PC-3 (cell line): ENCODE measurements at regions not wholly inside any gene's neighbourhood (a gene's known extent, or its start where the extent isn't known, plus 50 kb on each side); places are given as distances from the start of the nearest gene placed in this dataset.

Experiments used
- ATAC-seq: fragments of 200-7000 bp; cut with Tn5 transposase; 2 replicates; pipeline ENCODE4 v1.9.1; 2020; ENCODE audit warnings: mild to moderate bottlenecking, moderate library complexity
- BruUV-seq: library from RNA; stranded (reverse); fragments of 400-500 nt; replicated peaks from 2 replicates; lab custom pipeline; 2021; lab: Mats Ljungman, UMichigan
- CTCF ChIA-PET: fragments of 300-600 bp; sonication (Branson Sonifier 250); formaldehyde crosslinking; loops from one replicate; lab custom pipeline; 2022; ENCODE audit warnings: antibody characterized with exemption; lab: Charles Lee
- POLR2A ChIA-PET: fragments of 300-600 bp; sonication (Branson Sonifier 250); formaldehyde crosslinking; loops from one replicate; lab custom pipeline; 2022; ENCODE audit warnings: antibody characterized with exemption; ENCODE audit not compliant: unreplicated experiment; lab: Charles Lee
- DNase-seq: peaks from one replicate; pipeline ENCODE4 v3.0.0-alpha.2; 2015
- H2AFZ ChIP-seq: fragments of 300-600 bp; sonication (generic); 2 replicates; pipeline ENCODE4 v1.6.0; 2016; ENCODE audit warnings: antibody characterized with exemption, low read length
- H3F3A ChIP-seq: fragments of 300-600 bp; sonication (generic); one replicate; pipeline ENCODE4 v1.6.0; 2017; ENCODE audit warnings: antibody characterized with exemption, low read length, control low read depth, mild to moderate bottlenecking; ENCODE audit not compliant: unreplicated experiment
- H3K27ac ChIP-seq: fragments of 300-600 bp; sonication (generic); 2 replicates; pipeline ENCODE4 v1.5.1; 2016; ENCODE audit warnings: mild to moderate bottlenecking, low read length
- H3K27me3 ChIP-seq: fragments of 300-600 bp; sonication (generic); 2 replicates; pipeline ENCODE4 v1.6.1; 2016; ENCODE audit warnings: low read length, mixed read lengths
- H3K36me3 ChIP-seq: fragments of 300-600 bp; sonication (generic); 2 replicates; pipeline ENCODE4 v1.6.1; 2016; ENCODE audit warnings: low read depth, mixed run types, low read length, mixed read lengths
- H3K4me1 ChIP-seq: fragments of 300-600 bp; sonication (generic); 2 replicates; pipeline ENCODE4 v1.5.1; 2016; ENCODE audit warnings: low read length; ENCODE audit not compliant: insufficient read depth
- H3K4me2 ChIP-seq: fragments of 300-600 bp; sonication (generic); 2 replicates; pipeline ENCODE4 v1.6.0; 2016; ENCODE audit warnings: low read length
- H3K4me3 ChIP-seq: fragments of 300-600 bp; sonication (generic); 2 replicates; pipeline ENCODE4 v1.5.1; 2016; ENCODE audit warnings: mild to moderate bottlenecking, low read length, mixed read lengths
- H3K79me2 ChIP-seq: fragments of 300-600 bp; sonication (generic); 2 replicates; pipeline ENCODE4 v1.6.1; 2017; ENCODE audit warnings: low read length, mixed read lengths
- H3K9ac ChIP-seq: fragments of 300-600 bp; sonication (generic); 2 replicates; pipeline ENCODE4 v1.6.0; 2016; ENCODE audit warnings: mild to moderate bottlenecking, low read length
- H3K9me2 ChIP-seq: fragments of 300-600 bp; sonication (generic); replicated peaks from 2 replicates; pipeline ENCODE4 v1.6.1; 2016; ENCODE audit warnings: mixed run types, low read length, mixed read lengths
- H3K9me3 ChIP-seq: fragments of 300-600 bp; sonication (generic); 2 replicates; pipeline ENCODE4 v1.6.1; 2016; ENCODE audit warnings: low read length, mixed read lengths
- H4K20me1 ChIP-seq: fragments of 300-600 bp; sonication (generic); 2 replicates; pipeline ENCODE4 v1.6.1; 2016; ENCODE audit warnings: low read length, mixed read lengths
- EZH2 ChIP-seq: fragments of 300-600 bp; sonication (generic); IDR thresholded peaks from one replicate; pipeline ENCODE4 v1.6.1; 2017; ENCODE audit warnings: antibody characterized with exemption, mild to moderate bottlenecking, low read length; ENCODE audit not compliant: unreplicated experiment
- EZH2phosphoT487 ChIP-seq: fragments of 300-600 bp; sonication (generic); IDR thresholded peaks from 2 replicates; pipeline ENCODE4 v1.6.1; 2018; ENCODE audit warnings: mild to moderate bottlenecking, antibody characterized with exemption, low read length, borderline replicate concordance
- intact Hi-C: fragments of 100-400 bp; cut with micrococcal nuclease; formaldehyde crosslinking; loops from 2 replicates; pipeline ENCODE4 v1.9.0; 2023
- TF ChIP-seq, protein P1 (sequence below): fragments of 300-600 bp; sonication (generic); conservative IDR thresholded peaks from 2 replicates; pipeline ENCODE4 v1.5.1; 2017; ENCODE audit warnings: antibody characterized with exemption, low read depth, mild to moderate bottlenecking, low read length

DNA sequence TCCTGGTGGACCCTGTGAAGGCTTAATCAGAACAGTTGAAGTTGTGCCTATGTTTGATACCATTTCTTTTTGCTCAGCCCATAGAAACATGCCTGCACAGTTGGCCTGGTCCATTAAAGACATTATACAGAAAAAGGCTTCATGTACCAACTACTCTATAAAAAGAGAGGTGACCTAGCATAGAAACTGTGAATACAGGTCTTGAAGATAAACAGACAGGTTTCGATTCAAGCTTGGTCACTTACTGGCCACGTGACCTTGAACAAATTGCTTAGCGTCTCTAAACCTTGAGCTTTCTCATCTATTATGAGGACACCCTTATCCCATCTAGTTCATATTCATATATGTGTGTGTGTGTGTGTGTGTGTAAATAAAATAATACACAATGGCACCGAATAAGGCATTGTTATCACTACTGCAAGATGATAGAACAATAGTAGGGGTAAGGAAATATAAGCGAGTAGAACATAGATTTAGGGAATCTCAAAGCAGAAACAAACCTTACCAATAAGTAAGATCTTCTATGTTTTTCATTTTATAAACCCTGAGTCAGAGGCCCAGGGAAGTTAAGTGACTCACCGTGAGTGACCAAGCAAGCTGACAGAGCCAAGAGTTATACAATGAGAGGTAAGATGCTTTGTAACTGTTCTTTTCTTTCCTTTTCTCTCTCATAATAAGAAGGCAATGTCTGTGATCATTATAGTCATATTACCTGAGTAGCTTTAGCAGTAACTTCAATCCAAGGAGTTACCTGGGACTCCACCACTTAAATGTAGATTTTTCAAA lies 476.8 kb upstream of the DEPDC1 start:
- Histone ChIP-seq H3K36me3 (no peaks in the 10 kb centered on the region), H3K4me2 (no peak overlapping the region), H3K79me2 (no peaks in the 10 kb centered on the region), H3K27ac (no peak overlapping the region), H3F3A (no peaks in the 10 kb centered on the region), H3K4me1 (no peaks in the 10 kb centered on the region), H3K9me3 (no peaks in the 10 kb centered on the region), H3K27me3 (peaks cover 6% of the 10 kb centered on the region; the same call in 1 of the 2 replicates), H2AFZ (no peak overlapping the region), H3K9me2 (no peaks in the 10 kb centered on the region), H4K20me1 (no peaks in the 10 kb centered on the region), H3K9ac (no peak overlapping the region), H3K4me3 (no peak overlapping the region)
- ATAC-seq (peak; percentile 40; the same call in 1 of the 2 replicates), DNase-seq (peak; percentile 53)
- ChIA-PET POLR2A (no interaction called here), CTCF (no interaction called here)
- BruUV-seq, result no TSS peak
- TF ChIP-seq EZH2 (no peak), EZH2phosphoT487 (no peak)
- intact Hi-C loops, result no loop called here

DNA sequence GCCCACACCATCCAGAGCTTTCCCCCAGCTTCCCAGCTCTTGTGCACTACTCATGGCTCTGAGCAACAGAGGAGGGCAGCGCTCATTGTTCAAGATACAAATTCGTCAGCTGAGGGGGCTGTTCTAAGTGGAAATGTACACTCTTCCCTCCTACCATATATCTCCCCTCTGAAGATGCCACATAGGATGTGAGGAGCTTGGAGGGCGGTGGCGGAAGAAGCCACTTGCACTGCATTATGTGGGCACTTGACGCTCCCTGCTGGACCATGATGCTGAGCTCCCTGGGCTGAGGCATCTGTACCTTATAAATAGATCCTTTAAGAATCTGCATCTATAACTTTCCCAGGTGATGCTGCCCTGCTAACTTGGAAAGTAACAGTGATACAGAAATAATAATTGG lies 477.6 kb upstream of the DEPDC1 start:
- no peak overlapping the region for H3K4me3 ChIP-seq
- no peaks in the 10 kb centered on the region for H3F3A ChIP-seq
- H2AFZ ChIP-seq, result no peak overlapping the region
- ChIA-PET CTCF (no interaction called here), POLR2A (no interaction called here)
- no peak overlapping the region for H3K9ac ChIP-seq
- DNase-seq (no peak), ATAC-seq (no peak)
- no peak overlapping the region for H3K4me2 ChIP-seq
- no peaks in the 10 kb centered on the region for H3K4me1 ChIP-seq
- H3K9me3 ChIP-seq, result no peaks in the 10 kb centered on the region
- TF ChIP-seq EZH2 (no peak), EZH2phosphoT487 (no peak)
- TF ChIP-seq, protein P1, sequence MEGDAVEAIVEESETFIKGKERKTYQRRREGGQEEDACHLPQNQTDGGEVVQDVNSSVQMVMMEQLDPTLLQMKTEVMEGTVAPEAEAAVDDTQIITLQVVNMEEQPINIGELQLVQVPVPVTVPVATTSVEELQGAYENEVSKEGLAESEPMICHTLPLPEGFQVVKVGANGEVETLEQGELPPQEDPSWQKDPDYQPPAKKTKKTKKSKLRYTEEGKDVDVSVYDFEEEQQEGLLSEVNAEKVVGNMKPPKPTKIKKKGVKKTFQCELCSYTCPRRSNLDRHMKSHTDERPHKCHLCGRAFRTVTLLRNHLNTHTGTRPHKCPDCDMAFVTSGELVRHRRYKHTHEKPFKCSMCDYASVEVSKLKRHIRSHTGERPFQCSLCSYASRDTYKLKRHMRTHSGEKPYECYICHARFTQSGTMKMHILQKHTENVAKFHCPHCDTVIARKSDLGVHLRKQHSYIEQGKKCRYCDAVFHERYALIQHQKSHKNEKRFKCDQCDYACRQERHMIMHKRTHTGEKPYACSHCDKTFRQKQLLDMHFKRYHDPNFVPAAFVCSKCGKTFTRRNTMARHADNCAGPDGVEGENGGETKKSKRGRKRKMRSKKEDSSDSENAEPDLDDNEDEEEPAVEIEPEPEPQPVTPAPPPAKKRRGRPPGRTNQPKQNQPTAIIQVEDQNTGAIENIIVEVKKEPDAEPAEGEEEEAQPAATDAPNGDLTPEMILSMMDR, result no peak
- BruUV-seq, result no TSS peak
- no peaks in the 10 kb centered on the region for H3K9me2 ChIP-seq
- no peaks in the 10 kb centered on the region for H3K36me3 ChIP-seq
- no peaks in the 10 kb centered on the region for H4K20me1 ChIP-seq
- no peaks in the 10 kb centered on the region for H3K79me2 ChIP-seq
- intact Hi-C loops, result no loop called here
- H3K27me3 ChIP-seq, result peaks cover 6% of the 10 kb centered on the region; the same call in 1 of the 2 replicates
- no peak overlapping the region for H3K27ac ChIP-seq

DNA sequence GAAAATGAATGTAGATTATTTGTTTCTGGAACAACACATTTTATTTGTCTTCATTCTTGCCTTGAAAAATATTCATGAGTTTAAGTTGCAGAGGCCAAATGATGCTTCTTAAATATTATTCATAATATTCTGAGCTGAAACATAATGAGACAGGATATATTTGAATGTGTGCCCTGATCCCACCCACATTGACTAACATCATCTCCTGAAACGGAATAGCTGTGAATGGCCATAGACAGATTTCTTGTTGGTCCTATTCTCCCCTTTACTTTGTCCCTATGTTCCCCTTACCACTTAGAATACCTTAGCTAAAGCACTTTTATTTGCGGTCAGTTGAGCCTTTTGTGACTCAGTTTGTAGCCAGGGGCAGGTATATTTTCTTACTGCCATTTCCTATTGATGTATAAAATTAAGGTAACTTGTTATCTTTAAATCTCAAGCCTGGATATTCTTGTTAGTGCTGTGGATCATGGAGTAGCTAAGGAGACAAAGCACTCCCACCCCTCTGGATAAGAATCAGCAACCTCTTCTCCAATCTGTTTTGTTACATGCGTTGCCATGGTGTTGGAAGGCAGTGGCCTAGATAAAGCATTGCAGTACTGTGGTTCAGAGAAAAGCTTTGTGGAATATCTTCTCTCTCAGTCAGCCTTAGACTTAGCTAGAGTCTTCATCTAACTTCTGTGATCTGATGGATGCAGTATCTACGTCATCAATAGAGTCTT lies 478.5 kb upstream of the DEPDC1 start:
- CTCF ChIA-PET, result no interaction called here
- ATAC-seq (no peak), DNase-seq (peak; percentile 7)
- Histone ChIP-seq H3K9me2 (no peaks in the 10 kb centered on the region), H3K36me3 (no peaks in the 10 kb centered on the region), H3K9ac (no peak overlapping the region), H3K4me1 (no peaks in the 10 kb centered on the region), H3K79me2 (no peaks in the 10 kb centered on the region), H3K4me3 (no peak overlapping the region), H3F3A (no peaks in the 10 kb centered on the region), H4K20me1 (no peaks in the 10 kb centered on the region), H3K27ac (no peak overlapping the region), H2AFZ (no peak overlapping the region), H3K4me2 (no peak overlapping the region), H3K9me3 (no peaks in the 10 kb centered on the region), H3K27me3 (peaks cover 6% of the 10 kb centered on the region; the same call in 1 of the 2 replicates)
- intact Hi-C loops, result no loop called here
- TF ChIP-seq, protein P1, result no peak
- TF ChIP-seq EZH2phosphoT487 (no peak), EZH2 (no peak)
- POLR2A ChIA-PET, result no interaction called here
- BruUV-seq, result no TSS peak
